ENCODE measurements at regions not wholly inside any gene's neighbourhood (a gene's known extent, or its start where the extent isn't known, plus 50 kb on each side); places are given as distances from the start of the nearest gene placed in this dataset.

- intact Hi-C loops (cut with DNase I): no loop called here
- no peaks in the 10 kb centered on the region for H3K36me3 ChIP-seq
- H3K9me3 ChIP-seq: no peaks in the 10 kb centered on the region
- no peak for TF ChIP-seq CTCF (IDR thresholded peaks at IDR 0.05)
- no peaks in the 10 kb centered on the region for H3K4me1 ChIP-seq
- ATAC-seq (no peak), DNase-seq (no peak)
- no peak overlapping the region for H3K4me3 ChIP-seq
- no peak overlapping the region for H3K27ac ChIP-seq
- no peaks in the 10 kb centered on the region for H3K27me3 ChIP-seq (ENCODE audit: low read depth)
Measured at GRCh38 chr13:44694842-44695241, 118.7 kb upstream of the TSC22D1 start.

- intact Hi-C loops (cut with DNase I): no loop called here
- DNase-seq: no peak
Measured at GRCh38 chr13:44694291-44694690, 118.2 kb upstream of the TSC22D1 start.

GRCh38 chr13:44693156-44693764, 117.1 kb upstream of the TSC22D1 start:
- Histone ChIP-seq H3K27me3 (ENCODE audit: low read depth) (no peaks in the 10 kb centered on the region), H3K9me3 (no peaks in the 10 kb centered on the region), H3K27ac (no peak overlapping the region), H3K4me3 (no peak overlapping the region), H3K4me1 (no peaks in the 10 kb centered on the region), H3K36me3 (no peaks in the 10 kb centered on the region)
- TF ChIP-seq CTCF (IDR thresholded peaks at IDR 0.05): no peak
- ATAC-seq: no peak
- no peak for DNase-seq
- intact Hi-C loops (cut with DNase I): no loop called here

More at GRCh38 chr13:44694291-44694690, 118.2 kb upstream of the TSC22D1 start:
- Histone ChIP-seq H3K36me3 (no peaks in the 10 kb centered on the region), H3K27me3 (ENCODE audit: low read depth) (no peaks in the 10 kb centered on the region), H3K9me3 (no peaks in the 10 kb centered on the region), H3K4me1 (no peaks in the 10 kb centered on the region), H3K27ac (no peak overlapping the region), H3K4me3 (no peak overlapping the region)
- no peak for ATAC-seq
- TF ChIP-seq CTCF (IDR thresholded peaks at IDR 0.05): no peak

- intact Hi-C loops (cut with DNase I): no loop called here
- Histone ChIP-seq H3K36me3 (no peaks in the 10 kb centered on the region), H3K27ac (no peak overlapping the region), H3K9me3 (no peaks in the 10 kb centered on the region), H3K4me1 (no peaks in the 10 kb centered on the region), H3K27me3 (ENCODE audit: low read depth) (no peaks in the 10 kb centered on the region), H3K4me3 (no peak overlapping the region)
- DNase-seq (no peak), ATAC-seq (no peak)
- no peak for TF ChIP-seq CTCF (IDR thresholded peaks at IDR 0.05)
Measured at GRCh38 chr13:44692173-44692713, 116.1 kb upstream of the TSC22D1 start.

GRCh38 chr13:44690376-44690775, 114.2 kb upstream of the TSC22D1 start:
- ATAC-seq (no peak), DNase-seq (no peak)
- H3K27me3 ChIP-seq (ENCODE audit: low read depth): no peaks in the 10 kb centered on the region
- no peaks in the 10 kb centered on the region for H3K9me3 ChIP-seq
- no peak for TF ChIP-seq CTCF (IDR thresholded peaks at IDR 0.05)
- H3K4me1 ChIP-seq: no peaks in the 10 kb centered on the region
- no peak overlapping the region for H3K27ac ChIP-seq
- intact Hi-C loops (cut with DNase I): no loop called here
- H3K4me3 ChIP-seq: no peak overlapping the region
- no peaks in the 10 kb centered on the region for H3K36me3 ChIP-seq
